HG02970 (cell line): ENCODE measurements at regions not wholly inside any gene's neighbourhood (a gene's known extent, or its start where the extent isn't known, plus 50 kb on each side); places are given as distances from the start of the nearest gene placed in this dataset.

Experiments
- ATAC-seq: cut with Tn5 transposase; IDR thresholded peaks from one replicate; pipeline ENCODE4 v1.9.1; 2021; ENCODE audit warnings: mild to moderate bottlenecking, moderate library complexity, moderate number of reproducible peaks; ENCODE audit not compliant: unreplicated experiment, low FRiP score

GRCh38 chr16:85541181-85541580, 71.9 kb upstream of the GSE1 start:
- ATAC-seq: no peak

DNA sequence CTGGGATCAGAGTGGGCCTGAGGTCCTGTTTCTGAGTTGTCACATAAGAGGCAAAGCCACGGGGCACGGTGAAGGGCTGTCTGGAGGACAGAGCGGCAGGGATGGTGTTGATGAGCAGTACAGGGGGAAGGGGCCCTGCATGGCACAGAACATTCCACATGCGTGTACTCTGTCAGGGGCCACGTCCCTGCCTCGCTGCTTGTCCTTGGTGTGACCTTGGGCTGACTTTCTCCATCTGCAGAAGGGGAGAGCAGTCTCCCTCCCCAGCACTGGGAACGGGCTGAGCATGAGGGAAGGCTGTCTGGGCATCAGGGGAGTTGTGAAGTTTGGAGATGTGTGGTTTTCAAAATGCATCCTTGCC, 71.5 kb upstream of the GSE1 start:
- no peak for ATAC-seq

- no peak for ATAC-seq
These were observed 70.9 kb upstream of the GSE1 start for GRCh38 chr16:85541980-85542900.

- ATAC-seq: no peak
These were observed 69.6 kb upstream of the GSE1 start for GRCh38 chr16:85543536-85543935.

DNA sequence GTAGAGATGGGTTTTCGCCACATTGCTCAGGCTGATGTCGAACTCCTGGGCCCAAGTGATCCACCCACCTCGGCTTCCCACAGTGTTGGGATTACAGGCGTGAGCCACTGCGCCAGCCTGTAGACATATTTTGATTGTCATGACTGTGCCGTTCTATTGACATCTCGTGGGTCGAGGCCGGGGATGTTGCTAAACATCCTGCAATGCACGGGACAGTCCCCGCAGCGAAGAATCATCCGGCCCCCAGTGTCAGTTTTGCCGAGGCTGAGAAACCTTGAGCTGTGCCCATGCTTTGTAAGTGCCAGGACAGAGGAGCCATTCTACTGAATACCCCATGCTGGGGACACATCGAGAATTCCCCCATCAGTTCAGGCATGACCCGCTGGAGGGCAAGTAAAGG, 69.1 kb upstream of the GSE1 start:
- no peak for ATAC-seq

- ATAC-seq: no peak
These were observed 68.5 kb upstream of the GSE1 start for GRCh38 chr16:85544668-85545067.

- ATAC-seq: no peak
These were observed 67.8 kb upstream of the GSE1 start for GRCh38 chr16:85545227-85545818.

DNA sequence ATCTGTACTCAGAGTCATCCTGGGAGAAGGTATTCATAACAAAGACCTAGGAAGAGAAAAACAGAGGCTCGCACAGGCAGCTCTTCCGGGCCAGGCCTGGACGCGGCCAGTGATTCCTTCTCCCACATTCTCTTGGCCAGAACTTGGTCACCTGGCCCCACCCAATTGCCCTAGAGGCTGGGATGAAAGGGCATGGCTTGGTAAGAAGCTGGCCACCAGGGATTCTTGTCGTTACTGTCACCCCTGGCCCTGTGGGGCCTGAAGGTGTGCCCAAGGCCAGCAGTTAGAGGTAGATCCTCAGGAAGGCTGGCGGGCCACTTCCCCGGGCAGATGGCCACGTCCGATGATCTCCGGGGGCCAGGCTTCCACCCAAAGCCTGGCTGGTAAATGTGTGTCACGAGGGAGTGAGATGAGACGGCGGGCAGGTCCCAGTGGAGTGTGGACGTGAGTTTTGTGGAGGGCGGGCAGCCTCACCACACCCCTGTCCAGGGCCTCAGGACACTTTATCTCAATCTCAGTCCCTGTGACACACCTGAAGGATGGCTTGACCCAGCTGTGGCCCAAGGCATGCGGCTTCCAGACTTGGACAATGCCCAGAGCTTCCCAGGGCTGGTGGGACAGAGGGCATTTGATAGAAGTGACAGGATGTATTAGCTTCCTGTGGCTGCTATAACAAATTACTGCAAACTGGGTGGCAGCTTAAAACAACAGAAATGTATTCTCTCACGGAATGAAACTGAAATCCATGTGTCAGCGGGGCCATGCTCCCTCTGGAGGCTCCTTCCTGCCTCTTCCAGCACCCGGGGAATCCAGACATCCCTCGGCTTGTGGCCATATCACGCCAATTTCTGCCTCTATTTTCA, 66.3 kb upstream of the GSE1 start:
- ATAC-seq: no peak

DNA sequence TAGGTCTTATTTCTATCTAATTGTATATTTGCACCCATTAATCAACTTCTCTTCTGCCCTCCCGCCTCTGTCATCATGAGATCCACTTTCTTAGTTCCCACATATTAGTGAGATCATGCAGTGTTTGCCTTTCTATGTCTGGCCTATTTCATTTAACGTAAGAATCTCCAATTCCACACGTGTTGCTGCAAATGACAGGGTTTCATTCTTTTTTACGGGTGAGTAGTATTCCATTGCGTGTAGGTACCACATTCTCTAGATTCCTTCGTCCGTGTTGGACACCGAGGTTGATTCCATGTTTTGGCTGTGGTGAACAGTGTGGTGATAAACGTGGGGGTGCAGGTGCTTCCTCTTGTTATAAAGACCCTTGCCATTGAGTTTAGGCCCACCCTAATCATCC, 64.7 kb upstream of the GSE1 start:
- no peak for ATAC-seq

DNA sequence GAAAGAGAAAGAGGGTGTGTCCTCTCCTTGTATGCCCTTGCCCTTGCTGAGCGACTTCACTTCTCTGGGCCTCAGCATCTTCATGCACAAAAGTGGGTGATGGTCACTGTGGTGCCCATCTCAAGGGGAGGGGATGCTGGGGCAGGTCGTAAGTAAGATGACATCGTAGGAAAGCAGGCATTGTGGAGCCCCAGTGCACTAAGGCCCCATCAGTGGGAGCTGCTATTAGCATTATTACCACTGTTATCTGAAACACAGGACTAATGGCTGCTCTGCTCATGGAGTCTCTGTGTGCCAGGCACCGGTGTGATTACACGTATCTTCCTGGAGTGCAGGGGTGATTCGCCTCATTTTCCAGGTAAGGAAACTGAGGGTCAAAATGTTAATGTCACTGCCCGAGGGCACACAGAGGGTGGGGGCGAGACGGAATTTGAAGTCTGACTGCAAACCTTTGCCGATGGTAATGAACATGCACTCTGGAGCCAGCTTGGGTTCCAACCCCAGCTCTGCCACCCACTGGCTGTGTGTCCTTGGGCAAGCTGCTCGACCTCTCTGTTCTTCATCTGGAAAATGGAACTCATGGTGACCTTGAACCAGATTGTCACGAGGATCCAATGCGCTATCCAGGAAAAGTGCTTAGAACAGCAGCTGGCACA, 63.2 kb upstream of the GSE1 start:
- no peak for ATAC-seq

DNA sequence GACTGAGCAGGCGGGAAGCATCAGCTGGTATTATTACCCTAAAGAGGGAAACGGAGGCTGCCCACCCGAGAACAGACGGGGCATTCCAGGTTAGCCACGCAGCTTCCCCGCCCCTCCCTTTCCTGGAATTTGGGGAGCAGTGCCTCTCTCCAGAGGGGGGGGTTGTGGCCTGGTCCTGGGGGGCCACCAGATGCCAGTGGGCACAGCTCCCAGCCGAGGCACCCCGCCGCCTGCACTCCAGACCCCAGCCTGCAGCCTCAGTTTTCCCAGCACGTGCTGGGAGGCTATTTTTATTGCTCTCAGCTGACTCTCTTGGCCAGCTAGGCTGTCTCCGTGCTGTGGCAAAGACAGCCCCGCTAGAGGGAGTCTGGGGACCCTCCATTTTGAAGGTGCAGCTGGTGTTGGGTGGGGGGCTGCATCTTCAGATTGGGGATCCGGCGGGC, 62.7 kb upstream of the GSE1 start:
- no peak for ATAC-seq

DNA sequence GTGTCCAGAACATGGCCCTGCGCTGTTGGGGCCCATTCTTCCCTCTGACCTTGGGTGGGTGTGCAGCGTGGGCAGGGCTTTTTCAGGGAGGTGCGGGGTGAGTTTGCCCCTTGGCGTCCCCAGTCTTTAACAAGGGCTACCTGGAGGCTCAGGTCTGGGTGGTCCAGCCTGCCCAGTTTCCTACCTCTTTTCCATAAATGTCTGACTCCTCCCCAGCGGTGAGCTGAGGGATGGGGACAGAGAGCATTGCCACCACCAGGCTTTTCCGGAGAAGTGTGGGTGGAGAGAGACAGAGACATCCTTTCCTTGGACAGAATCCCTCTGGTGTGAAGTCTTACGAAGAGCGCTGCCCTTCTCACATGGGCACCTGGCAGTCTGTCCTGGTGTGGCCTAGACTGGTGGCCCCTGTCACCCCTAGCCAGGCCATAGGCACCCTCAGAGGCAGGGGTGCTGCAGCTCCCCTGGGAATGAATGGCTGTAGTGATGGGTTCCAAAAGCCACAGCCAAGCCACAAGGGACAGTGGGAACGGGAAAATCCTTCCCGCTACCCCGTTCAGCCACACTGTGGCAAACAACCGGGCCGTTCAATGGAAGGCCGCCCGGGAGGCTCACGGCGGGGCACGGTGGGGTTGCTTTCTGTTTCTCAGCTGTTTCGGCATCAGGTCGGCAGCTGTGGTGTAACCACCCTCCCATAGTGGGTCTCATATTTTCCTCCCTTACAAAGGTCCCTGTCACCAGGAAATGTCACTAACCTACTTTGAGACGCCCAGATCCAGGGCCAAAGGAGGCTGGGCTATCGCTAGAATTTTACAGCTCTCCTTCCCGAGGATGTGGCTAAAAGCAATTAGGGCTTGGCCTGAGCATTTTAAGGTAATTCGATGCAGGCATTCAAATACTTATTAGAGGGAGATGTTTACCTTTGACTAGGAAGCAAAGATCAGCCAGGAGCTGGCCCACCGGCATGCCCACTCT, 61.9 kb upstream of the GSE1 start:
- ATAC-seq: no peak

GRCh38 chr16:85552980-85553435, 60.1 kb upstream of the GSE1 start:
- no peak for ATAC-seq

DNA sequence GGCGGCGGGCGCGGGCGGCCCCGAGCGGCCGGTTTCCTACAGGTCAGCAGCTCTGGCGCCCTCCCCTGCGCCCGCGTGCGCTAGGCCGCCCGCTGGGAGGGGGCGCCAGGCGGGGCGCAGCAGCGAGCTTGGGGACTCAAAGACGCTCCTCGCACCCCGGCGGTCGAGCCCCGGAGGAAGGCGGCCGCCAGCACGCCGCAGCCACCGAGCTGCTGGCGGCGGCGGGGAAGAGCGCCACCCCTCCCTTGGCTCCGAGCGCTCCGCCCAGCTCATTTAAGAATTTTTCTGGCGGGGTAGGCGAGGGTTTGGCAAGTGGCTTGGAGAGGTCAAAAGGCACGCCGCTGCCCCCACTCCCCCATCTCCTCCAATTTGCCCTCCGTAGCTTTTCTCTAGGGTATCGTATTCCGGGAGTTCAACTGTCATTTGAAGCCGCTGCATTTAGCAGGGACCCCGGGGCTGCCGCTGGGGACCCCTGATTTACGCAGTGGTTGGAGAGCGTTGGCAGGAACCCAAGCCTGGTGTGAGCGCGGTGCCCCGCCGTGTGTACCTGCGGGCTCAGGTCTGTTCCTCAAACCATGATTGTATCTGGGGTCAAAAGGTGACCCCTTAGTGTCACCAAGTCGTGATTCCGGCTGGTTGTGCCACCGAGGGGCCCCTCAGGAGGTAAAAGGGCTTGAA, 59.5 kb upstream of the GSE1 start:
- peak; percentile 29 for ATAC-seq

DNA sequence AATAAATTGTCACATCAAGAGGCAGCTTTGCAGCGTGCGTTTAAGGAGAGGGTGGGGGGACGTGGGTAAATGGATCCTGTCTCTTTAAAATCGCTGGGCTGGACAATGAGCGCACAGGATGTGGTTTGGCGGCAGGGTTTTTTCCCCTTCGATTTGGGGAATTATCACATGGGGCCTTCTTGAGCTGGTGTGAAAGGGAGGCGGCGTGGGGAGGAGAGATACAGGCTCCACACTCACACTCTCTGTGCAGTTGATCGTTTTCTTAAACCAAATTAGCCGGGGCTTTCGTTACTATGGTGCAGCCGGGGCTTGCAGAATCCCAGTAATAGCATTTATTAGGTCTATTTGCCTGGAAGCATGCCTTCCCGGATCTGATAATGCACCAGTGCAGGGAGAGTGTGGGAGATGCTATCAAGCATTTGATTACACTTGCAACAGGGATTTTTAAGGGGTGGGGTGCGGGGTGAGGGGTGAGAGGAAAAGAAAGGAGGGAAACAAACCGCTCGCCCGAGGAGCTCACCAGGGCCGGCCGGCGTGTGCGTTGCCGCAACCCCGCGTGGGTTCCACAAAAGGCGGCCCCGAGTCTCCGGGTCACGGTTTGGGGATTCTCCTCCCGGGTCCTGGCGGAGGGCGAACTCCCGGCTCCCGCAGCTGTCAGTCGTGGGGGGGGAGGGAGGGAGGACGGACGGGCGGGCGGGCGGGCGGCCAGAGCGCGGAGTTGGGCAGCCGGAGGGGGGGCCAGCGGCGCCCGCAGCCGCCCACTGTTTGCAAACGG, 58.8 kb upstream of the GSE1 start:
- peak; percentile 41 for ATAC-seq

GRCh38 chr16:85554889-85555718, 58.0 kb upstream of the GSE1 start:
- ATAC-seq: no peak
